K562 (cell line): ENCODE measurements at regions not wholly inside any gene's neighbourhood (a gene's known extent, or its start where the extent isn't known, plus 50 kb on each side); places are given as distances from the start of the nearest gene placed in this dataset.

Experiments
- RB1 ChIP-seq: fragments of 450-650 bp; IDR thresholded peaks from 2 replicates; pipeline ENCODE4 v1.6.1; 2017; ENCODE audit warnings: low read depth, mild to moderate bottlenecking
- ZEB2 ChIP-seq: fragments of 450-650 bp; IDR thresholded peaks from 2 replicates; pipeline ENCODE4 v1.6.1; 2016
- TF ChIP-seq, protein P1 (sequence below): sonication (generic); formaldehyde crosslinking; IDR thresholded peaks from 2 replicates; pipeline ENCODE4 v1.5.0; 2020; ENCODE audit warnings: missing genetic modification reagents
- TF ChIP-seq, protein P2 (sequence below), 2 experiments: IDR thresholded peaks in 1 of 2; conservative IDR thresholded peaks in 1 of 2; 2 replicates each; pipeline ENCODE4 v1.6.1; 2016; ENCODE audit warnings: low read depth in 2 of 2, mild to moderate bottlenecking in 1 of 2, missing compliant biosample characterization in 1 of 2, missing genetic modification characterization in 1 of 2, moderate library complexity in 1 of 2

DNA sequence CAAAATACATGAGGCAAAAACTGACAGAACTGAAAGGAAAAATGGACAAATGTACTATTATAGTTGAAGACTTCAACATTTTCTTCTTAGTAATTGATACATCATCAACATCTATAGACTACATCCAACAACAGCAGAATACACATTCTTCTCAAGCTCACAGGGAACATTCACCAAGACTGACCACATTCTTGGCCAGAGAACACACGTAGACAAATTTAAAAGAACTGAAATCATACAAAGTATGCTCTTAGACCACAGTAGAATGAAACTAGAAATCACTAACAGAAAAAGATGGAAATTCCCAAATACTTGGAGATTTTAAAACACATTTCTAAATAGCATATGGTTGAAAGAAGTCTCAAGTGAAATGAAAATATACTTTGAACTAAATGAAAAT is 55.1 kb upstream of the NSMCE3 start:
- TF ChIP-seq, protein P1, sequence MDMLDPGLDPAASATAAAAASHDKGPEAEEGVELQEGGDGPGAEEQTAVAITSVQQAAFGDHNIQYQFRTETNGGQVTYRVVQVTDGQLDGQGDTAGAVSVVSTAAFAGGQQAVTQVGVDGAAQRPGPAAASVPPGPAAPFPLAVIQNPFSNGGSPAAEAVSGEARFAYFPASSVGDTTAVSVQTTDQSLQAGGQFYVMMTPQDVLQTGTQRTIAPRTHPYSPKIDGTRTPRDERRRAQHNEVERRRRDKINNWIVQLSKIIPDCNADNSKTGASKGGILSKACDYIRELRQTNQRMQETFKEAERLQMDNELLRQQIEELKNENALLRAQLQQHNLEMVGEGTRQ (CRISPR knock-in tag), result no peak
- TF ChIP-seq, protein P2, sequence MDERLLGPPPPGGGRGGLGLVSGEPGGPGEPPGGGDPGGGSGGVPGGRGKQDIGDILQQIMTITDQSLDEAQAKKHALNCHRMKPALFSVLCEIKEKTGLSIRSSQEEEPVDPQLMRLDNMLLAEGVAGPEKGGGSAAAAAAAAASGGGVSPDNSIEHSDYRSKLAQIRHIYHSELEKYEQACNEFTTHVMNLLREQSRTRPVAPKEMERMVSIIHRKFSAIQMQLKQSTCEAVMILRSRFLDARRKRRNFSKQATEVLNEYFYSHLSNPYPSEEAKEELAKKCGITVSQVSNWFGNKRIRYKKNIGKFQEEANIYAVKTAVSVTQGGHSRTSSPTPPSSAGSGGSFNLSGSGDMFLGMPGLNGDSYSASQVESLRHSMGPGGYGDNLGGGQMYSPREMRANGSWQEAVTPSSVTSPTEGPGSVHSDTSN (CRISPR knock-in tag; IDR thresholded peaks at IDR 0.05; ENCODE audit: low read depth), result no peak
- TF ChIP-seq, protein P2 (tag; conservative IDR thresholded peaks at IDR 0.05; ENCODE audit: low read depth), result no peak
- TF ChIP-seq ZEB2, result no peak
- TF ChIP-seq RB1, result no peak
